Erythroblast (primary cell): ENCODE measurements at regions not wholly inside any gene's neighbourhood (a gene's known extent, or its start where the extent isn't known, plus 50 kb on each side); places are given as distances from the start of the nearest gene placed in this dataset.
"Not testable (repeated sequence)": the region's sequence is repeated elsewhere in the genome, so short reads cannot be mapped to it uniquely, and the experiment has no call there.

Experiments used
- GATA1 ChIP-seq: IDR thresholded peaks from 2 replicates; pipeline ENCODE4 v1.6.1; 2011; ENCODE audit warnings: low read depth, mild to moderate bottlenecking, control low read depth, low read length, moderate library complexity
- POLR2A ChIP-seq: IDR thresholded peaks from 2 replicates; pipeline ENCODE4 v1.6.1; 2011; ENCODE audit warnings: mild to moderate bottlenecking, low read length

DNA sequence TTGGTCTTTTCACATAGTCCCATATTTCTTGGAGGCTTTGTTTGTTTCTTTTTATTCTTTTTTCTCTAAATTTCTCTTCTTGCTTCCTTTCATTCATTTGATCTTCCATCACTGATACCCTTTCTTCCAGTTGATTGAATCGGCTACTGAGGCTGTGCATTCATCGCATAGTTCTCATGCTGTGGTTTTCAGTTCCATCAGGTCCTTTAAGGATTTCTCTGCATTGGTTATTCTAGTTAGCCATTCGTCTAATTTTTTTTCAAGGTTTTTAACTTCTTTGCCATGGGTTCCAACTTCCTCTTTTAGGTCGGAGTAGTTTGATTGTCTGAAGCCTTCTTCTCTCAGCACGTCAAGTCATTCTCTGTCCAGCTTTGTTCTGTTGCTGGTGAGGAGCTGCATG is 342.4 kb downstream of the DCHS2 start:
- TF ChIP-seq POLR2A, GATA1: not testable (repeated sequence)
